Small intestine (tissue), 7 donors: ENCODE measurements at regions not wholly inside any gene's neighbourhood (a gene's known extent, or its start where the extent isn't known, plus 50 kb on each side); places are given as distances from the start of the nearest gene placed in this dataset.

Source experiments
- DNase-seq, 2 donors: peaks; one replicate each; pipeline versions ENCODE4 v3.0.0 to v3.0.0-alpha.2; 2013
- FAIRE-seq: peaks from 2 replicates; lab custom pipeline; 2012; peaks lifted over from hg19 to GRCh38; lab: Jason Lieb, UNC
- H3K27ac ChIP-seq, 3 donors: one replicate each; pipeline ENCODE4 v1.5.1; 2013; ENCODE audit warnings: low read length in 2 of 3, mild to moderate bottlenecking in 2 of 3, control low read depth in 1 of 3, inconsistent platforms in 1 of 3, low read depth in 1 of 3, moderate library complexity in 1 of 3
- H3K27me3 ChIP-seq, 3 donors: one replicate each; pipeline ENCODE4 v1.6.1; 2013; ENCODE audit warnings: low read length in 3 of 3, inconsistent platforms in 1 of 3; ENCODE audit not compliant: control insufficient read depth in 3 of 3, insufficient read depth in 3 of 3
- H3K36me3 ChIP-seq, 3 donors: one replicate each; pipeline ENCODE4 v1.6.1; 2013; ENCODE audit warnings: low read length in 3 of 3, inconsistent platforms in 1 of 3, low read depth in 1 of 3, mild to moderate bottlenecking in 1 of 3, moderate library complexity in 1 of 3; ENCODE audit not compliant: control insufficient read depth in 3 of 3, insufficient read depth in 2 of 3
- H3K4me1 ChIP-seq, 3 donors: one replicate each; pipeline ENCODE4 v1.6.1; 2013; ENCODE audit warnings: low read length in 2 of 3, inconsistent platforms in 1 of 3, low read depth in 1 of 3, mild to moderate bottlenecking in 1 of 3, moderate library complexity in 1 of 3; ENCODE audit not compliant: control insufficient read depth in 3 of 3, insufficient read depth in 2 of 3
- H3K4me3 ChIP-seq, 3 donors: one replicate each; pipeline ENCODE4 v1.5.1; 2013; ENCODE audit warnings: low read length in 3 of 3, control low read depth in 1 of 3, inconsistent platforms in 1 of 3, low read depth in 1 of 3, mild to moderate bottlenecking in 1 of 3, moderate library complexity in 1 of 3
- H3K9me3 ChIP-seq, 2 donors: one replicate each; pipeline ENCODE4 v1.6.1; 2013; ENCODE audit warnings: low read depth in 1 of 2, low read length in 1 of 2; ENCODE audit not compliant: control insufficient read depth in 2 of 2, insufficient read depth in 1 of 2
- WGBS, 3 donors: extraction: QIAGEN DNeasy Blood & Tissue Kit; methylation state at CpG; one replicate each; pipeline ENCODE4 v1.1.7; 2013; 5-methylcytosine and 5-hydroxymethylcytosine counted together
- donor health status: healthy with polysubstance abuse.
- donor health status: control.
- donor health status: control.
- donor health status: Bipolar disorder and iron deficiency.
- donor health status: healthy.

DNA sequence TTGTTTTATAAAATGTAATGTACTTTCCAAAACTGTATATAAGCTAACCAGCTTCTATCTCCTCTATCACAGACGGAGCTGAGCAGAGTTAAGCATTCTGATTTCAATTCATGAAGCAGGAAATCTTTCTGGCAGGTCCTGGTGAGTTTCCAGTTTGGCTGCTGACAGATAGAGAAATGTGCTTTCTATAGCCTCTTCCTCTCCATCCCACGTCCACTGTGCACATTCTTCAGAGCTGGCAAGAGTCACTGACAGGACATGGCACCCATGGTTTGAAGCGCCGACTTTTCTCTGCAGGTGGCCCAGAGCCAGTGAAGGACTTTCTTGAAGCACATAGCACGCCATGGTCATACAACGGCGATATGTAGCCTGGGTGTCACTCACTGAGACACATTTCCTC lies 52.3 kb upstream of the POU2F1 start:
- H3K27me3 ChIP-seq: no peaks in the 10 kb centered on the region
- peaks cover 0 to 12% of the 10 kb centered on the region in 2 donors for H3K9me3 ChIP-seq
- no peaks in the 10 kb centered on the region for H3K36me3 ChIP-seq
- no peak overlapping the region for H3K27ac ChIP-seq
- peaks cover 0 to 16% (median 8%) of the 10 kb centered on the region in 3 donors for H3K4me1 ChIP-seq
- H3K4me3 ChIP-seq: no peak overlapping the region
- 71 to 93% (median 75%) methylated on average over 7 of the region's 7 CpGs for WGBS, 3 donors
- FAIRE-seq: no peak
- no peak for DNase-seq

DNA sequence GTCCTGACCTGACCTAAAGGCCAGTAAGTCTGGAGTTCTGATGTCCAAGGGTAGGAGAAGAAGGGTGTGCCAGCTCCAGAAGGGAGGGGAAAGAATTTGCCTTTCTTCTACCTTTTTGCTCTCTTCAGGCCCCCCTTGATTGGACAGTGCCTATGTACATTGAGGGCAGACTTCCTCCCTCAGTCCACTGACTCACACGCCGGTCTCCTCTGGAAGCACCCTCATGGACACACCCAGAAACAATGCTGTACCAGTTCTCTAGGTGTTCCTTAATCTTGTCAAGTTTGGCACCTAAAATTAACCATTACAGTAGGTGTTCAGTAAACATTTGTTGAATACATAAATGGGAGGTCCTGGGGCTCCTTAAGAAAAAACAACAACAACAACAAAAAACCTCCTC lies 51.0 kb upstream of the POU2F1 start:
- H3K36me3 ChIP-seq: no peaks in the 10 kb centered on the region
- 86 to 96% (median 90%) methylated on average over 2 of the region's 2 CpGs for WGBS, 3 donors
- DNase-seq (no peak), FAIRE-seq (no peak)
- peaks cover 0 to 12% of the 10 kb centered on the region in 2 donors for H3K9me3 ChIP-seq
- peaks cover 0 to 16% (median 8%) of the 10 kb centered on the region in 3 donors for H3K4me1 ChIP-seq
- no peak overlapping the region for H3K27ac ChIP-seq
- no peak overlapping the region for H3K4me3 ChIP-seq
- no peaks in the 10 kb centered on the region for H3K27me3 ChIP-seq
